HEK293T (cell line): ENCODE measurements at regions not wholly inside any gene's neighbourhood (a gene's known extent, or its start where the extent isn't known, plus 50 kb on each side); places are given as distances from the start of the nearest gene placed in this dataset.

ENCODE experiments used
- BHLHE40 ChIP-seq: fragments of 450-650 bp; IDR thresholded peaks from 2 replicates; pipeline ENCODE4 v1.6.1; 2016; ENCODE audit warnings: mild to moderate bottlenecking, moderate library complexity, borderline replicate concordance
- CTBP1 ChIP-seq: fragments of 450-650 bp; IDR thresholded peaks from 2 replicates; pipeline ENCODE4 v1.6.1; 2016; ENCODE audit warnings: borderline replicate concordance
- ELF4 ChIP-seq: fragments of 450-650 bp; IDR thresholded peaks from 2 replicates; pipeline ENCODE4 v1.6.1; 2017; ENCODE audit warnings: antibody characterized with exemption
- FOXK2 ChIP-seq: fragments of 450-650 bp; IDR thresholded peaks from 2 replicates; pipeline ENCODE4 v1.6.1; 2016; ENCODE audit warnings: mild to moderate bottlenecking
- FOXM1 ChIP-seq: fragments of 450-650 bp; IDR thresholded peaks from 2 replicates; pipeline ENCODE4 v1.6.1; 2017; ENCODE audit warnings: mild to moderate bottlenecking, borderline replicate concordance
- HDGF ChIP-seq: fragments of 450-650 bp; IDR thresholded peaks from 2 replicates; pipeline ENCODE4 v1.6.1; 2017; ENCODE audit warnings: antibody characterized with exemption, borderline replicate concordance
- L3MBTL2 ChIP-seq: fragments of 450-650 bp; conservative IDR thresholded peaks from 2 replicates; pipeline ENCODE4 v1.6.1; 2016; ENCODE audit warnings: mild to moderate bottlenecking
- NFRKB ChIP-seq: fragments of 450-650 bp; IDR thresholded peaks from 2 replicates; pipeline ENCODE4 v1.6.1; 2016; ENCODE audit warnings: mild to moderate bottlenecking, moderate library complexity
- SUZ12 ChIP-seq: fragments of 450-650 bp; IDR thresholded peaks from 2 replicates; pipeline ENCODE4 v1.6.1; 2016; ENCODE audit warnings: mild to moderate bottlenecking
- ZNF384 ChIP-seq: fragments of 450-650 bp; IDR thresholded peaks from 2 replicates; pipeline ENCODE4 v1.6.1; 2016

- TF ChIP-seq CTBP1 (no peak), BHLHE40 (no peak), FOXM1 (no peak), NFRKB (no peak), SUZ12 (no peak), ELF4 (no peak), FOXK2 (no peak), ZNF384 (no peak), HDGF (no peak), L3MBTL2 (no peak)
Measured at GRCh38 chr18:73485166-73485565, 617.4 kb upstream of the NETO1 start.
